IMR-90 (cell line): ENCODE measurements at regions not wholly inside any gene's neighbourhood (a gene's known extent, or its start where the extent isn't known, plus 50 kb on each side); places are given as distances from the start of the nearest gene placed in this dataset.

Experiments used
- ATAC-seq: fragments of 200-7000 bp; cut with Tn5 transposase; 2 replicates; pipeline ENCODE4 v1.9.1; 2020; ENCODE audit warnings: low read depth, mild to moderate bottlenecking, moderate library complexity
- BruUV-seq: library from RNA; stranded (reverse); fragments of 400-500 nt; replicated peaks from 2 replicates; lab custom pipeline; 2021; lab: Mats Ljungman, UMichigan
- CTCF ChIA-PET: fragments of 300-600 bp; formaldehyde crosslinking; extraction: SDS; loops from one replicate; lab custom pipeline; 2021; ENCODE audit warnings: antibody characterized with exemption; lab: Yijun Ruan, JAX
- POLR2A ChIA-PET: fragments of 300-600 bp; sonication (Branson Sonifier 250); formaldehyde crosslinking; loops from one replicate; lab custom pipeline; 2022; ENCODE audit warnings: antibody characterized with exemption; ENCODE audit not compliant: unreplicated experiment; lab: Charles Lee
- DNase-seq: peaks from one replicate; pipeline ENCODE4 v3.0.0; 2013
- H2AFZ ChIP-seq: replicated peaks from 2 replicates; pipeline ENCODE3; 2013; ENCODE audit warnings: low read length, mild to moderate bottlenecking; ENCODE audit not compliant: poor library complexity
- H2AK5ac ChIP-seq: 2 replicates; pipeline ENCODE4 v1.6.1; 2013; ENCODE audit warnings: low read depth, low read length, inconsistent platforms
- H2AK9ac ChIP-seq: replicated peaks from 2 replicates; pipeline ENCODE3; 2013; ENCODE audit warnings: mild to moderate bottlenecking, low read depth, low read length, moderate library complexity; ENCODE audit not compliant: poor library complexity
- H2BK120ac ChIP-seq: 2 replicates; pipeline ENCODE4 v1.6.1; 2013; ENCODE audit warnings: low read depth, low read length, inconsistent platforms
- H2BK15ac ChIP-seq: 3 replicates; pipeline ENCODE4 v1.6.1; 2013; ENCODE audit warnings: low read depth, low read length, inconsistent platforms
- H2BK20ac ChIP-seq: 2 replicates; pipeline ENCODE4 v1.6.1; 2013; ENCODE audit warnings: low read depth, mild to moderate bottlenecking, inconsistent platforms, low read length, moderate library complexity
- H2BK5ac ChIP-seq: 2 replicates; pipeline ENCODE4 v1.6.1; 2013; ENCODE audit warnings: mild to moderate bottlenecking, low read depth, low read length, inconsistent platforms; ENCODE audit not compliant: poor library complexity, severe bottlenecking
- H3K14ac ChIP-seq: replicated peaks from 2 replicates; pipeline ENCODE4 v1.6.1; 2013; ENCODE audit warnings: low read depth, low read length, inconsistent platforms
- H3K18ac ChIP-seq: 2 replicates; pipeline ENCODE4 v1.6.1; 2013; ENCODE audit warnings: low read depth, low read length, control low read depth
- H3K23ac ChIP-seq: 2 replicates; pipeline ENCODE4 v1.6.1; 2013; ENCODE audit warnings: low read depth, low read length, inconsistent platforms
- H3K27ac ChIP-seq: 2 replicates; pipeline ENCODE4 v1.5.1; 2013; ENCODE audit warnings: mild to moderate bottlenecking, control low read depth, low read length; ENCODE audit not compliant: insufficient read depth
- H3K27me3 ChIP-seq: 2 replicates; pipeline ENCODE4 v1.6.1; 2013; ENCODE audit warnings: low read length; ENCODE audit not compliant: control insufficient read depth, insufficient read depth
- H3K36me3 ChIP-seq: 2 replicates; pipeline ENCODE4 v1.6.1; 2013; ENCODE audit warnings: low read length, mixed read lengths; ENCODE audit not compliant: control insufficient read depth, insufficient read depth
- H3K4ac ChIP-seq: 2 replicates; pipeline ENCODE4 v1.6.1; 2013; ENCODE audit warnings: low read depth, low read length, inconsistent platforms
- H3K4me1 ChIP-seq: 2 replicates; pipeline ENCODE4 v1.6.1; 2013; ENCODE audit warnings: low read length, mixed read lengths; ENCODE audit not compliant: control insufficient read depth, insufficient read depth
- H3K4me2 ChIP-seq: 2 replicates; pipeline ENCODE4 v1.6.1; 2013; ENCODE audit warnings: low read depth, mild to moderate bottlenecking, control low read depth, low read length, moderate library complexity
- H3K4me3 ChIP-seq: 2 replicates; pipeline ENCODE4 v1.5.1; 2013; ENCODE audit warnings: low read depth, mild to moderate bottlenecking, control low read depth, low read length, moderate library complexity; ENCODE audit not compliant: insufficient read depth
- H3K56ac ChIP-seq: 2 replicates; pipeline ENCODE4 v1.6.1; 2013; ENCODE audit warnings: low read length, inconsistent platforms; ENCODE audit not compliant: insufficient read depth; ENCODE audit errors: extremely low read depth
- H3K79me1 ChIP-seq, 2 experiments: 2 replicates each; pipeline ENCODE4 v1.6.1; 2013; ENCODE audit warnings: low read length in 2 of 2, inconsistent platforms in 1 of 2, low read depth in 1 of 2
- H3K9ac ChIP-seq: 2 replicates; pipeline ENCODE4 v1.6.1; 2013; ENCODE audit warnings: low read depth, low read length, control low read depth
- H3K9me1 ChIP-seq: 2 replicates; pipeline ENCODE4 v1.6.1; 2013; ENCODE audit warnings: low read length, inconsistent platforms; ENCODE audit not compliant: insufficient read depth
- H3K9me3 ChIP-seq: 2 replicates; pipeline ENCODE4 v1.6.1; 2013; ENCODE audit warnings: low read length; ENCODE audit not compliant: control insufficient read depth, insufficient read depth
- H4K20me1 ChIP-seq: 2 replicates; pipeline ENCODE4 v1.6.1; 2013; ENCODE audit warnings: low read length, inconsistent platforms; ENCODE audit not compliant: insufficient read depth
- H4K5ac ChIP-seq: 2 replicates; pipeline ENCODE4 v1.6.1; 2013; ENCODE audit warnings: mild to moderate bottlenecking, low read depth, low read length, control low read depth
- H4K8ac ChIP-seq, 2 experiments: 2 replicates each; pipeline ENCODE4 v1.6.1; 2013; ENCODE audit warnings: low read depth in 2 of 2, low read length in 2 of 2, control low read depth in 1 of 2, inconsistent platforms in 1 of 2
- H4K91ac ChIP-seq: 2 replicates; pipeline ENCODE4 v1.6.1; 2013; ENCODE audit warnings: low read depth, low read length, inconsistent platforms; ENCODE audit not compliant: insufficient read depth
- BHLHE40 ChIP-seq: fragments of 150-350 bp; IDR thresholded peaks from 2 replicates; pipeline ENCODE4 v1.6.1; 2016; ENCODE audit warnings: mild to moderate bottlenecking, low read depth, low read length
- CEBPB ChIP-seq: IDR thresholded peaks from 2 replicates; pipeline ENCODE4 v1.6.1; 2012; ENCODE audit warnings: low read depth, low read length, improper control_type of control experiment
- CHD1 ChIP-seq: IDR thresholded peaks from 2 replicates; pipeline ENCODE4 v1.6.1; 2012; ENCODE audit warnings: low read depth, low read length, improper control_type of control experiment
- CTCF ChIP-seq: conservative IDR thresholded peaks from 2 replicates; pipeline ENCODE4 v1.5.1; 2012; ENCODE audit warnings: mild to moderate bottlenecking, low read depth, low read length, improper control_type of control experiment
- ELK1 ChIP-seq: fragments of 150-350 bp; IDR thresholded peaks from 2 replicates; pipeline ENCODE4 v1.6.1; 2016; ENCODE audit warnings: low read depth, mild to moderate bottlenecking, low read length, moderate library complexity, borderline replicate concordance
- FOS ChIP-seq: fragments of 150-350 bp; IDR thresholded peaks from 2 replicates; pipeline ENCODE4 v1.6.1; 2016; ENCODE audit warnings: low read depth, low read length
- MAFK ChIP-seq: IDR thresholded peaks from 2 replicates; pipeline ENCODE4 v1.6.1; 2012; ENCODE audit warnings: low read depth, low read length, improper control_type of control experiment
- MAZ ChIP-seq: IDR thresholded peaks from 2 replicates; pipeline ENCODE4 v1.6.1; 2012; ENCODE audit warnings: low read depth, mild to moderate bottlenecking, low read length, improper control_type of control experiment, moderate library complexity, borderline replicate concordance
- MXI1 ChIP-seq: IDR thresholded peaks from 2 replicates; pipeline ENCODE4 v1.6.1; 2012; ENCODE audit warnings: low read depth, mild to moderate bottlenecking, low read length, moderate library complexity, borderline replicate concordance
- NFE2L2 ChIP-seq: fragments of 150-350 bp; IDR thresholded peaks from 2 replicates; pipeline ENCODE4 v1.6.1; 2016; ENCODE audit warnings: low read depth, mild to moderate bottlenecking, low read length
- POLR2A ChIP-seq: IDR thresholded peaks from 2 replicates; pipeline ENCODE4 v1.6.1; 2012; ENCODE audit warnings: mild to moderate bottlenecking, low read depth, low read length
- RAD21 ChIP-seq: IDR thresholded peaks from 2 replicates; pipeline ENCODE4 v1.6.1; 2012; ENCODE audit warnings: low read length, improper control_type of control experiment
- RCOR1 ChIP-seq: IDR thresholded peaks from 2 replicates; pipeline ENCODE4 v1.6.1; 2012; ENCODE audit warnings: mild to moderate bottlenecking, low read length, improper control_type of control experiment; ENCODE audit not compliant: insufficient replicate concordance
- RFX5 ChIP-seq: IDR thresholded peaks from 2 replicates; pipeline ENCODE4 v1.8.0; 2012; ENCODE audit warnings: low read depth, mild to moderate bottlenecking, low read length, moderate library complexity
- SMC3 ChIP-seq: fragments of 150-350 bp; IDR thresholded peaks from 2 replicates; pipeline ENCODE4 v1.6.1; 2016; ENCODE audit warnings: low read depth, mild to moderate bottlenecking, antibody characterized with exemption, low read length, moderate library complexity
- USF2 ChIP-seq: fragments of 150-350 bp; IDR thresholded peaks from 2 replicates; pipeline ENCODE4 v1.6.1; 2017; ENCODE audit warnings: mild to moderate bottlenecking, antibody characterized with exemption, low read length, low read depth
- WGBS, 2 experiments: methylation state at CpG; one replicate each; pipeline versions ENCODE4 v1.1.5 to v1.1.7; 2013; ENCODE audit warnings: missing lambda C conversion rate in 2 of 2; ENCODE audit not compliant: insufficient read length in 1 of 2; ENCODE audit errors: extremely low coverage in 2 of 2; 5-methylcytosine and 5-hydroxymethylcytosine counted together
- dilution Hi-C: fragments of 300-500 bp; cut with HindIII; formaldehyde crosslinking; loops from one replicate; pipeline ENCODE4 v1.14.3; 2018; ENCODE audit warnings: low sequenced_read_pairs; ENCODE audit not compliant: unreplicated experiment
- in situ Hi-C: fragments of 300-500 bp; cut with MboI; formaldehyde crosslinking; loops from 3 replicates; pipeline ENCODE4 v1.14.3; 2019; ENCODE audit warnings: low sequenced_read_pairs, inconsistent platforms, mixed read lengths
- intact Hi-C: fragments of 100-400 bp; cut with micrococcal nuclease; formaldehyde crosslinking; loops from 2 replicates; pipeline ENCODE4 v1.10.0; 2022

GRCh38 chr2:145841973-145842372 lies 1322.1 kb upstream of the ZEB2 start:
- WGBS, 2 experiments, result no CpG with 5 or more reads among the region's 3 CpGs
- Histone ChIP-seq H2BK5ac (no peak overlapping the region), H3K36me3 (no peaks in the 10 kb centered on the region), H3K14ac (no peak overlapping the region), H3K9ac (no peak overlapping the region), H4K5ac (no peak overlapping the region), H3K18ac (no peak overlapping the region), H2AK5ac (no peak overlapping the region), H4K20me1 (no peaks in the 10 kb centered on the region), H2BK20ac (no peak overlapping the region), H2BK120ac (no peak overlapping the region), H3K27ac (no peak overlapping the region), H3K9me1 (no peaks in the 10 kb centered on the region), H3K79me1 (no peaks in the 10 kb centered on the region), H3K4me1 (no peaks in the 10 kb centered on the region), H3K4ac (no peak overlapping the region), H3K4me2 (no peak overlapping the region), H4K8ac (no peak overlapping the region), H4K91ac (no peak overlapping the region), H3K9me3 (no peaks in the 10 kb centered on the region), H3K23ac (no peak overlapping the region), H3K27me3 (no peaks in the 10 kb centered on the region), H3K56ac (no peak overlapping the region), H2AK9ac (no peak overlapping the region), H3K4me3 (no peak overlapping the region), H2AFZ (no peak overlapping the region), H2BK15ac (no peak overlapping the region)
- dilution Hi-C loops (no loop called here), intact Hi-C loops (no loop called here), in situ Hi-C loops (no loop called here)
- TF ChIP-seq RCOR1 (no peak), MAZ (no peak), POLR2A (no peak), USF2 (no peak), NFE2L2 (no peak), RAD21 (no peak), RFX5 (no peak), FOS (no peak), ELK1 (no peak), MXI1 (no peak), BHLHE40 (no peak), CEBPB (no peak), CHD1 (no peak), MAFK (no peak), CTCF (no peak), SMC3 (no peak)
- POLR2A ChIA-PET, result no interaction called here
- CTCF ChIA-PET, result interaction anchor here (0.5 kb wide), 1 partner anchor 979 kb away, joined by 7 read pairs; no protein-coding TSS in a partner anchor
- DNase-seq (no peak), ATAC-seq (no peak)
- BruUV-seq, result no TSS peak
